ENCODE measurements at regions not wholly inside any gene's neighbourhood (a gene's known extent, or its start where the extent isn't known, plus 50 kb on each side); places are given as distances from the start of the nearest gene placed in this dataset.

- TF ChIP-seq SUZ12 (IDR thresholded peaks at IDR 0.05; ENCODE audit: extremely low read depth, insufficient read depth, insufficient read length) (no peak), ZNF274 (IDR thresholded peaks at IDR 0.05; ENCODE audit: low read depth, low read length) (no peak), YY1 (IDR thresholded peaks at IDR 0.05; ENCODE audit: insufficient read depth, insufficient read length) (no peak)
These were observed 331.1 kb upstream of the NFIA start for GRCh38 chr1:60751306-60751705.
